Esophagus squamous epithelium (tissue), 5 donors: ENCODE measurements at regions not wholly inside any gene's neighbourhood (a gene's known extent, or its start where the extent isn't known, plus 50 kb on each side); places are given as distances from the start of the nearest gene placed in this dataset.

Experiments used
- DNase-seq: peaks from one replicate; lab custom pipeline; 2025; lab: John Stamatoyannopoulos, UW
- H3K27ac ChIP-seq, 4 donors: fragments of 200-600 bp; sonication (generic); one replicate each; pipeline ENCODE4 v1.5.1; 2016 to 2019; ENCODE audit warnings: mild to moderate bottlenecking in 1 of 4
- H3K27me3 ChIP-seq, 4 donors: fragments of 200-600 bp; sonication (generic); 1 replicate in 3 of 4; 2 replicates in 1 of 4; pipeline versions ENCODE4 v1.5.1 to v1.6.0; 2017 to 2021; ENCODE audit warnings: antibody characterized with exemption in 1 of 4
- H3K36me3 ChIP-seq, 3 donors: fragments of 200-600 bp; sonication (generic); one replicate each; pipeline ENCODE4 v1.5.1; 2016 to 2019
- H3K4me1 ChIP-seq, 3 donors: fragments of 200-600 bp; sonication (generic); one replicate each; pipeline ENCODE4 v1.5.1; 2017 to 2019
- H3K4me3 ChIP-seq, 4 donors: fragments of 200-600 bp; sonication (generic); 1 replicate in 3 of 4; 2 replicates in 1 of 4; pipeline ENCODE4 v1.5.1; 2016 to 2019; ENCODE audit warnings: mild to moderate bottlenecking in 2 of 4, moderate library complexity in 1 of 4
- H3K9me3 ChIP-seq, 3 donors: fragments of 200-600 bp; sonication (generic); one replicate each; pipeline ENCODE4 v1.5.1; 2016 to 2019
- POLR2A ChIP-seq, 4 donors: fragments of 450-650 bp; IDR thresholded peaks; one replicate each; pipeline ENCODE4 v1.6.1; 2017; ENCODE audit warnings: antibody characterized with exemption in 4 of 4, mild to moderate bottlenecking in 4 of 4, moderate library complexity in 3 of 4
- WGBS, 2 donors: methylation state at CpG; one replicate each; pipeline ENCODE4 v1.1.5; 2018; 5-methylcytosine and 5-hydroxymethylcytosine counted together
- intact Hi-C: fragments of 100-400 bp; cut with DNase I; formaldehyde crosslinking; loops from one replicate; pipeline ENCODE4 v1.15.0; 2022
- TF ChIP-seq, protein P1 (sequence below), 6 experiments: fragments of 450-650 bp in 4 of 6; fragments of 200-600 bp in 2 of 6; sonication (generic) in 2 of 6; IDR thresholded peaks; one replicate each; pipeline ENCODE4 v1.5.1; 2016 to 2019; ENCODE audit warnings: antibody characterized with exemption in 6 of 6, mild to moderate bottlenecking in 4 of 6, moderate library complexity in 4 of 6
- donor health status: DM: yes; HTN: yes; CAD: no.

DNA sequence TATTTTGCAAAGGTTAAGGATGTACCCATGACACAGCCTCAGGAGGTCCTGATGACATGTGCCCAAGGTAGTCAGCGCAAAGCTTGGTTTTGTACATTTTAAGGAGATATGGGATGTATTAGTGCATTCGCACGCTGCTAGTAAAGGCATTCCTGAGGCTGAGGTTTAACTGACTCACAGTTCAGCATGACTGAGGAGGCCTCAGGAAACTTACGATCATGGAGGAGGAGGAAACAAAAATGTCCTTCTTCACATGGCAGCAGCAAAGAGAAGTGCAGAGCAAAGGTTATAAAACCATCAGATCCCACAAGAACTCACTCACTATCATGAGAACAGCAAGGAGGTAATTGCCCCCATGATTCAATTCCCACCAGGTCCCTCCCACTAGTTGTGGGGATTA lies 1017.4 kb downstream of the EFNB2 start:
- intact Hi-C loops, result no loop called here
- H3K27me3 ChIP-seq, result no peaks in the 10 kb centered on the region
- H3K27ac ChIP-seq, result no peak overlapping the region
- no peaks in the 10 kb centered on the region for H3K36me3 ChIP-seq
- no peak for TF ChIP-seq POLR2A (IDR thresholded peaks at IDR 0.05)
- TF ChIP-seq, protein P1, sequence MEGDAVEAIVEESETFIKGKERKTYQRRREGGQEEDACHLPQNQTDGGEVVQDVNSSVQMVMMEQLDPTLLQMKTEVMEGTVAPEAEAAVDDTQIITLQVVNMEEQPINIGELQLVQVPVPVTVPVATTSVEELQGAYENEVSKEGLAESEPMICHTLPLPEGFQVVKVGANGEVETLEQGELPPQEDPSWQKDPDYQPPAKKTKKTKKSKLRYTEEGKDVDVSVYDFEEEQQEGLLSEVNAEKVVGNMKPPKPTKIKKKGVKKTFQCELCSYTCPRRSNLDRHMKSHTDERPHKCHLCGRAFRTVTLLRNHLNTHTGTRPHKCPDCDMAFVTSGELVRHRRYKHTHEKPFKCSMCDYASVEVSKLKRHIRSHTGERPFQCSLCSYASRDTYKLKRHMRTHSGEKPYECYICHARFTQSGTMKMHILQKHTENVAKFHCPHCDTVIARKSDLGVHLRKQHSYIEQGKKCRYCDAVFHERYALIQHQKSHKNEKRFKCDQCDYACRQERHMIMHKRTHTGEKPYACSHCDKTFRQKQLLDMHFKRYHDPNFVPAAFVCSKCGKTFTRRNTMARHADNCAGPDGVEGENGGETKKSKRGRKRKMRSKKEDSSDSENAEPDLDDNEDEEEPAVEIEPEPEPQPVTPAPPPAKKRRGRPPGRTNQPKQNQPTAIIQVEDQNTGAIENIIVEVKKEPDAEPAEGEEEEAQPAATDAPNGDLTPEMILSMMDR (IDR thresholded peaks at IDR 0.05), result no peak
- no peak overlapping the region for H3K4me3 ChIP-seq
- no peaks in the 10 kb centered on the region for H3K4me1 ChIP-seq
- 98% methylated on average over 4 of the region's 4 CpGs for WGBS, 2 donors
- H3K9me3 ChIP-seq, result no peaks in the 10 kb centered on the region
- no peak for DNase-seq

DNA sequence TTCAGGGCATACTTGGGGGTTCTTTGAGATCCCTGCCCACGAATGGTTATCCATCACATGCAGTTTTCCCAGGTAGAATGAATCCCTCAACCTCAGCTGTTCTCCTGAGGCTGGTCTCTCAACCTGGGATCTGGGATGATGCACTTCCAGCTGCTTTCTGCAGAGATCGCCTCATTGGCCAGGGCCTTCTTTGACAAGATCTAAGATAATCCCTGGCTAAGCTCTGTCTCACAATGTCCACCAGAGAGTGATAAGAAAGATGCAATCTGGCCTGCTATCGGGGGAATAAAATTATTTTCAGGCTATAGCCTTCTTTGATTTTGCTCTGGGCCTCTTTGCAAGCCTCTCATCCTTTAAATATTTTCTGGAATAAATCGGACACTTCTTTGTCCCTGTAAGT lies 1021.1 kb downstream of the EFNB2 start:
- Histone ChIP-seq H3K4me3 (no peak overlapping the region), H3K27me3 (no peaks in the 10 kb centered on the region), H3K9me3 (no peaks in the 10 kb centered on the region), H3K27ac (no peak overlapping the region), H3K4me1 (no peaks in the 10 kb centered on the region), H3K36me3 (no peaks in the 10 kb centered on the region)
- intact Hi-C loops, result no loop called here
- TF ChIP-seq, protein P1 (IDR thresholded peaks at IDR 0.05), result no peak
- no peak for TF ChIP-seq POLR2A (IDR thresholded peaks at IDR 0.05)
- no peak for DNase-seq
- WGBS, 2 donors, result 78 to 85% methylated on average over 4 of the region's 4 CpGs

DNA sequence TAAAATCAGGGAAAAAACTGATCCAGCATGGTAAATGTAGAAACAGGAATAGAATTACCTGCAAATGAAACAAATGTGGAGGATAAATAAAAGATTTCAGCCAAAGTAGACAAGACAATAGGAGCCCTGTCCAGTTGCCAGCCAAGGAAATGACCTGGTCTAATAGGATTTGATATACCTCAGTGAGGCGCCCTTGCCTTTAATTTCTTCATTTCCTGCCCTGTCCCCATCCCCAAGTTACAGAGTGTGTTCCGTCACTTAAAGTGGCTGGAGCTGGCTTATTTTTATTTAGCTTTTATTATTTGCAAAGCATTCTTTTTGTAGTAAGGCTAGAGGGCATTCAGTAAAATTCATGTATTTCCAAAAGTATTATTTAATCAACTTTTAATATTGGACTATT lies 1022.0 kb downstream of the EFNB2 start:
- no peaks in the 10 kb centered on the region for H3K9me3 ChIP-seq
- no peaks in the 10 kb centered on the region for H3K36me3 ChIP-seq
- intact Hi-C loops, result no loop called here
- WGBS, 2 donors, result 82 to 91% methylated on average over 2 of the region's 2 CpGs
- DNase-seq, result no peak
- no peak overlapping the region for H3K27ac ChIP-seq
- no peaks in the 10 kb centered on the region for H3K27me3 ChIP-seq
- H3K4me1 ChIP-seq, result no peaks in the 10 kb centered on the region
- no peak overlapping the region for H3K4me3 ChIP-seq
- TF ChIP-seq, protein P1 (IDR thresholded peaks at IDR 0.05), result no peak
- no peak for TF ChIP-seq POLR2A (IDR thresholded peaks at IDR 0.05)

DNA sequence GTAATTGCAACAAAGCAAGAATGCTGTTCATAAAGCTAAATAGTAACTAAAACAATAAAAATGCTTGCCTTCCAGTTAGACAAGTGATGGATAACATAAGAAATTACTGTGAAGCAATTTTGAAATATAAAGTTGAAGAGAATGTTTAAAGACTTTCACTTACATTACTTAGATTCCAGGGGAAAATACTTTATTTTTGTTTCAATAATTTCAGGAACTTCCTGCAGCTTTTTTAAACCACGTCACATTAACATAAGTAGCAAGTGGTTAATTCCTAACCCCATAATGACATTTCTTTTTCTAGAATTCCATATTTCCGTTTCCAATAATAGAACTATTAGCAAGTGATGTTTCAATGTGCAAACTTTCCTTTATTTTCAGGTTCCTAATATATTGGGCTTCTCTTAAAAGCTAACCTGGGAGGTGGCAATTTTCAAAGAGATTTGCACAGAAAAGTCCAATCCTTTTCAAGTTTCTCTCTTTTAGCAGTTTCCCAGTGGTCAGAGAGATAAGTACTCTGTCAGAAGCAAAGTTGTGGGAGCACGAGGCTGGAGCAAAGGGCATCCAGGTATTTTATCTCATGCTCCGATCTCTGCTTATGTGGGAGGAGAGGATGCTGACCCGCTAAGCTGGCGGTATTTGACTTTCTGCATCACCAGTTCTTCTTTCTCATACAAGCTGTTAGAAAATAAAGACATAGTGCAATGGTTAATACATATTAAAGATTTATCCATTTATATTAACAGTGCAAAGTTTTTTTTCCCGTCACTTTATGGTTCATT lies 1025.3 kb downstream of the EFNB2 start:
- WGBS, 2 donors, result 72 to 73% methylated on average over 7 of the region's 7 CpGs
- no peak overlapping the region for H3K4me3 ChIP-seq
- TF ChIP-seq, protein P1 (IDR thresholded peaks at IDR 0.05), result no peak
- TF ChIP-seq POLR2A (IDR thresholded peaks at IDR 0.05), result no peak

GRCh38 chr13:105506463-105506862 lies 1029.0 kb downstream of the EFNB2 start:
- Histone ChIP-seq H3K9me3 (no peaks in the 10 kb centered on the region), H3K4me3 (no peak overlapping the region), H3K36me3 (no peaks in the 10 kb centered on the region), H3K27me3 (no peaks in the 10 kb centered on the region), H3K27ac (no peak overlapping the region), H3K4me1 (no peaks in the 10 kb centered on the region)
- 87 to 94% methylated on average over 9 of the region's 9 CpGs for WGBS, 2 donors
- TF ChIP-seq POLR2A (IDR thresholded peaks at IDR 0.05), result no peak
- TF ChIP-seq, protein P1 (IDR thresholded peaks at IDR 0.05), result no peak
- no peak for DNase-seq
- intact Hi-C loops, result no loop called here

More for the DNA sequence above, 1025.3 kb downstream of the EFNB2 start:
- intact Hi-C loops, result no loop called here
- Histone ChIP-seq H3K36me3 (no peaks in the 10 kb centered on the region), H3K9me3 (no peaks in the 10 kb centered on the region), H3K27me3 (no peaks in the 10 kb centered on the region), H3K27ac (no peak overlapping the region), H3K4me1 (no peaks in the 10 kb centered on the region)
- no peak for DNase-seq
